Heart right ventricle (tissue), 16 donors: ENCODE measurements at regions not wholly inside any gene's neighbourhood (a gene's known extent, or its start where the extent isn't known, plus 50 kb on each side); places are given as distances from the start of the nearest gene placed in this dataset.

Experiments
- ATAC-seq, 8 donors: fragments of 200-7000 bp; cut with Tn5 transposase; one replicate each; pipeline ENCODE4 v1.9.1; 2020; ENCODE audit warnings: mild to moderate bottlenecking in 8 of 8, moderate library complexity in 8 of 8, moderate number of reproducible peaks in 1 of 8
- DNase-seq, 2 donors: peaks; one replicate each; pipeline ENCODE4 v3.0.0-alpha.2; 2020
- H3K27ac ChIP-seq, 10 donors: fragments of 200-600 bp; sonication (generic) in 2 of 10; one replicate each; pipeline versions ENCODE4 v1.5.0 to v1.8.0; 2020 to 2022; ENCODE audit warnings: mild to moderate bottlenecking in 3 of 10
- H3K27me3 ChIP-seq, 7 donors: fragments of 200-600 bp; one replicate each; pipeline ENCODE4 v1.8.0; 2021 to 2022; ENCODE audit warnings: mild to moderate bottlenecking in 2 of 7
- H3K36me3 ChIP-seq, 9 donors: fragments of 200-600 bp; sonication (generic) in 1 of 9; one replicate each; pipeline versions ENCODE4 v1.5.0 to v1.8.0; 2020 to 2022; ENCODE audit warnings: mild to moderate bottlenecking in 2 of 9
- H3K4me1 ChIP-seq, 9 donors: fragments of 200-600 bp; sonication (generic) in 1 of 9; one replicate each; pipeline versions ENCODE4 v1.5.0 to v1.8.0; 2020 to 2022; ENCODE audit warnings: mild to moderate bottlenecking in 4 of 9
- H3K4me3 ChIP-seq, 10 donors: fragments of 200-600 bp; sonication (generic) in 2 of 10; one replicate each; pipeline versions ENCODE4 v1.5.0 to v1.8.0; 2020 to 2022; ENCODE audit warnings: mild to moderate bottlenecking in 7 of 10, moderate library complexity in 2 of 10
- H3K9me3 ChIP-seq, 11 donors: fragments of 200-600 bp in 10 of 11; sonication (generic) in 2 of 11; one replicate each; pipeline versions ENCODE4 v1.5.0 to v1.8.0; 2013 to 2022; ENCODE audit warnings: mild to moderate bottlenecking in 2 of 11, control low read depth in 1 of 11, moderate library complexity in 1 of 11
- WGBS, 2 donors: extraction: QIAGEN DNeasy Blood & Tissue Kit; methylation state at CpG; one replicate each; pipeline ENCODE4 v1.1.7; 2013; ENCODE audit warnings: inconsistent platforms in 1 of 2; 5-methylcytosine and 5-hydroxymethylcytosine counted together
- intact Hi-C, 10 donors: fragments of 100-400 bp; cut with DNase I; formaldehyde crosslinking; loops; one replicate each; pipeline versions ENCODE4 v1.11.1 to v1.14.2; 2022
- TF ChIP-seq, protein P1 (sequence below), 9 donors: fragments of 200-600 bp; sonication (generic) in 2 of 9; IDR thresholded peaks; one replicate each; pipeline versions ENCODE4 v1.5.0 to v1.8.0; 2021 to 2022; ENCODE audit warnings: antibody characterized with exemption in 9 of 9, mild to moderate bottlenecking in 5 of 9, moderate library complexity in 1 of 9
- donor health status: Arrhythmogenic right ventricular cardiomyopathy.
- donor health status: ischemic (EF 13 %, LVEDD 7.1; RV severe dilation, severe dysfunction).
- donor health status: healthy with polysubstance abuse.
- donor health status: DM: no; HTN: yes; CAD: no.
- donor health status: DM: no; HTN: no; CAD: no.
- donor health status: ischemic (EF 25% LVEDD 6.9; RV normal size, moderate dysfunction).
- donor health status: ischemic (EF 25% LVEDD 5.7; RV mildly dilated, moderate dysfunction).
- donor health status: healthy.
- donor health status: DM: yes; HTN: yes; CAD: no.
- donor health status: Ischemic cardiomyopathy.
- donor health status: ischemic (EF 35%, LVEDD 5.7; RV mildly dilated, moderate dysfunction).
- donor health status: nonischemic (EF 11% LVEDD 7.7; RV severe dilation, severe dysfunction).
- donor health status: DM: yes; HTN: yes; CAD: no.
- donor health status: PGD.
- donor health status: ischemic (EF 29% LVEDD 5.4; RV normal size, mild dysfunction).
- donor health status: nonischemic (EF 23%, LVEDD 6.1; RV moderate dilation, normal function).

DNA sequence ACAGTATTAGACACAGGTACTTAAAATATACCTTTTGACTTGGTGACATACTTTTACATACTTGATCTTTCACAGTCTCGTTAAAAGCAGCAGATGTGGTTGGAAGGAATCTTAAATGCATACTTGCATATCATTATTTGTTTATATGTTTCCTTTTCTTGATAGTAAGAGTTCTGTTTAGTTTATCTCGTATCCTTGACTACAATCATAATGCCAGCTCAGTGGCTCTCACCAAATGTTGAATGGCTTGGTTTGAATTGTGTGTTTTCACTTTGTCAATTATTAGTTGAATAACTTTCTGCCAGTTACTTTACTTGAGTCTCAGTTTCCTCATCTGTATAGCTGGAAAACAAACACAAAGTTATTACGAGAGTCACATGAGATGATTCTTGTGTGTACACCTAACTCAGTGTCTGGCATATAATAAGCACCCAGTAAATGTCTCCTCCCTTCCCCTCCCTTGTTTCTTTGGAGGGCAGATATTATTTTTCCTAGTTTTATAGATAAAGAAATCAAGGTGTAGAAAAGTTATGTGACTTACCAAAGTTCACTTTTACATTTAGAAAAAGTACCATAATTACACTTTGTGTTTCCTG, 131.6 kb upstream of the IVNS1ABP start:
- no peaks in the 10 kb centered on the region for H3K9me3 ChIP-seq
- 73 to 74% methylated on average over 3 of the region's 3 CpGs for WGBS, 2 donors
- no peak overlapping the region for H3K27ac ChIP-seq
- H3K27me3 ChIP-seq: no peaks in the 10 kb centered on the region
- intact Hi-C loops: no loop called here
- H3K4me1 ChIP-seq: no peaks in the 10 kb centered on the region
- no peaks in the 10 kb centered on the region for H3K36me3 ChIP-seq
- TF ChIP-seq, protein P1, sequence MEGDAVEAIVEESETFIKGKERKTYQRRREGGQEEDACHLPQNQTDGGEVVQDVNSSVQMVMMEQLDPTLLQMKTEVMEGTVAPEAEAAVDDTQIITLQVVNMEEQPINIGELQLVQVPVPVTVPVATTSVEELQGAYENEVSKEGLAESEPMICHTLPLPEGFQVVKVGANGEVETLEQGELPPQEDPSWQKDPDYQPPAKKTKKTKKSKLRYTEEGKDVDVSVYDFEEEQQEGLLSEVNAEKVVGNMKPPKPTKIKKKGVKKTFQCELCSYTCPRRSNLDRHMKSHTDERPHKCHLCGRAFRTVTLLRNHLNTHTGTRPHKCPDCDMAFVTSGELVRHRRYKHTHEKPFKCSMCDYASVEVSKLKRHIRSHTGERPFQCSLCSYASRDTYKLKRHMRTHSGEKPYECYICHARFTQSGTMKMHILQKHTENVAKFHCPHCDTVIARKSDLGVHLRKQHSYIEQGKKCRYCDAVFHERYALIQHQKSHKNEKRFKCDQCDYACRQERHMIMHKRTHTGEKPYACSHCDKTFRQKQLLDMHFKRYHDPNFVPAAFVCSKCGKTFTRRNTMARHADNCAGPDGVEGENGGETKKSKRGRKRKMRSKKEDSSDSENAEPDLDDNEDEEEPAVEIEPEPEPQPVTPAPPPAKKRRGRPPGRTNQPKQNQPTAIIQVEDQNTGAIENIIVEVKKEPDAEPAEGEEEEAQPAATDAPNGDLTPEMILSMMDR (IDR thresholded peaks at IDR 0.05): no peak
- DNase-seq: no peak
- no peak for ATAC-seq
- no peak overlapping the region for H3K4me3 ChIP-seq

DNA sequence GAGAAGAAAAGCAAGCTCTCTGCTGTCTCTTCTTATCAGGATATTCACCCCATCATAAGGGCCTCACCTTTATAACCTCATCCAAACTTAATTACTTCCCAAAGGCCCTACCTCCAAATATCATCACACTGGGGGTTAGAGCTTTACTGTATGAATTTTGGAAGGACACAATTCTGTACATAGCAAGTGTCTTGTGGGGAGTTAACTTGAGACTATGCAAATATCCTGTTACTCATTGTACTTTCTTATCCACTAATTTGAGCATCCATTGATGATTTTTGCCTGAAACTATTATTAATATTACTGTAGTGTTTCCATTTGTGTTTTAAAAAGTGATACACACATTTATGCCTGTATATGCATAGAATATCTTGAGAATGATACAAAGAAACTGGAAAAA, 129.1 kb upstream of the IVNS1ABP start:
- ATAC-seq: no peak
- Histone ChIP-seq H3K9me3 (no peaks in the 10 kb centered on the region), H3K4me3 (no peak overlapping the region), H3K27ac (no peak overlapping the region), H3K4me1 (peaks cover 0 to 21% (median 6%) of the 10 kb centered on the region in 9 donors), H3K27me3 (no peaks in the 10 kb centered on the region), H3K36me3 (no peaks in the 10 kb centered on the region)
- intact Hi-C loops: no loop called here
- no peak for DNase-seq
- TF ChIP-seq, protein P1 (IDR thresholded peaks at IDR 0.05): no peak

DNA sequence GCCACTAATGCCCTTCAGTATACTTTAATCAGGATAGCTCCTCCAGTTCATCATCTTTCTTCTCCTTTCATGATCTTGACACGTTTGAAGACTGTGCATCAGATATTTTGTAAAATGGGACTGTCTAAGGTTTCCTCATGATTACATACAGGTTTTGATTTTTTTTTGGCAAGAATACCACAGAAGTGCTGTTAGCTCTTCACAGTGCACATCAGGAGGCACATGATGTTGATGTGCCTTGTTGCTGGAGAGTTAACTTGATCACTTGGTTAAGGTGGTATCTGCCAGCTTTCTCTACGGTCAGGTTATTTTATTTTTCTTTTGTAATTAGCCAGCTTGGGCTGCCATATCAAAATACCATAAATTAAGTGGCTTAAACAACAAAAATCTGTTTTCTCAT, 128.6 kb upstream of the IVNS1ABP start:
- DNase-seq (no peak), ATAC-seq (no peak)
- H3K27ac ChIP-seq: no peak overlapping the region
- H3K36me3 ChIP-seq: no peaks in the 10 kb centered on the region
- no peaks in the 10 kb centered on the region for H3K27me3 ChIP-seq
- intact Hi-C loops: no loop called here
- TF ChIP-seq, protein P1 (IDR thresholded peaks at IDR 0.05): no peak
- peaks cover 0 to 26% (median 6%) of the 10 kb centered on the region in 9 donors for H3K4me1 ChIP-seq
- WGBS, 2 donors: 91 to 95% methylated on average over 2 of the region's 2 CpGs
- no peaks in the 10 kb centered on the region for H3K9me3 ChIP-seq
- no peak overlapping the region for H3K4me3 ChIP-seq

DNA sequence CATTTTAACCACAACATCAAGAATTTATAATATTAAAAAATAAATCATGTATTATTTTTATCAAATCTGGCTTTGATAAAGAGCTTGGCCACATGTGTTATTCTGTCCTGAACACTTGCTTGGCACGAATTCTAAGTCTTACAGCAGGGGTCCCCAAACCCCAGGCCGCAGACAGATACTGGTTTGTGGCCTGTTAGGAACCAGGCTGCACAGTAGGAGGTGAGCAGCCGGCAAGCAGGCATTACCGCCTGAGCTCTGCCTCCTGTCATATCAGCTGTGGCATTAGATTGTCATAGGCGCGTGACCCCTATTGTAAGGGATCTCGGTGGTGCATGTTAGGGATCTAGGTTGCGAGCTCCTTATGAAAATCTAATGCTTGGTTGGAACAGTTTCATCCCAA, 127.6 kb upstream of the IVNS1ABP start:
- no peak overlapping the region for H3K27ac ChIP-seq
- no peaks in the 10 kb centered on the region for H3K36me3 ChIP-seq
- H3K4me3 ChIP-seq: no peak overlapping the region
- DNase-seq (no peak), ATAC-seq (no peak)
- TF ChIP-seq, protein P1 (IDR thresholded peaks at IDR 0.05): no peak
- no peaks in the 10 kb centered on the region for H3K27me3 ChIP-seq
- 86 to 88% methylated on average over 8 of the region's 8 CpGs for WGBS, 2 donors
- H3K4me1 ChIP-seq: peaks cover 0 to 36% (median 11%) of the 10 kb centered on the region in 9 donors
- H3K9me3 ChIP-seq: no peaks in the 10 kb centered on the region
- intact Hi-C loops: no loop called here
